ENCODE measurements at regions not wholly inside any gene's neighbourhood (a gene's known extent, or its start where the extent isn't known, plus 50 kb on each side); places are given as distances from the start of the nearest gene placed in this dataset.
"Not testable (repeated sequence)": the region's sequence is repeated elsewhere in the genome, so short reads cannot be mapped to it uniquely, and the experiment has no call there.

DNA sequence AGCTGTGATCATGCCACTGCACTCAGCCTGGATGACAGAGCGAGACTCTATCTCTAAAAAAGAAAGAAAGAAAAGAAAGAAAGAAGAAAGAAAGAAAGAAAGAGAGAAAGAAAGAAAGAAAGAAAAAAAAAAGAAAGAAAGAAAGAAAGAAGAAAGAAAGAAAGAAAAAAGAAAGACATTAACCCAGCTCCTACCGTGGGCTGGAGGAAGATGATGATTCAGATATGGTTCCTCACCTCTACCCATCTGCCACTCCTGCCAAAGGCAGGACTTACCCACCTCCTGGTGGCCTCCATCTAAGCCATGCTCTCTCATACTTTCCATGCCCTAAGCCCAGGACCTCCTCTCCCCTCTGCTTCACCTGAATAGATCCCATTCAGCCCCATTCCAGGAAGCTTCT lies 93.3 kb upstream of the LHX1 start:
- no peak for DNase-seq (ENCODE audit: insufficient read length)
- TF ChIP-seq POLR2A (IDR thresholded peaks at IDR 0.05; ENCODE audit: low read depth, low read length), result no peak
- TF ChIP-seq POLR2AphosphoS5 (IDR thresholded peaks at IDR 0.05; ENCODE audit: low read depth, low read length), result no peak
- TF ChIP-seq TAF1 (IDR thresholded peaks at IDR 0.05; ENCODE audit: borderline replicate concordance, low read depth, low read length), result no peak
- FAIRE-seq, result no peak

DNA sequence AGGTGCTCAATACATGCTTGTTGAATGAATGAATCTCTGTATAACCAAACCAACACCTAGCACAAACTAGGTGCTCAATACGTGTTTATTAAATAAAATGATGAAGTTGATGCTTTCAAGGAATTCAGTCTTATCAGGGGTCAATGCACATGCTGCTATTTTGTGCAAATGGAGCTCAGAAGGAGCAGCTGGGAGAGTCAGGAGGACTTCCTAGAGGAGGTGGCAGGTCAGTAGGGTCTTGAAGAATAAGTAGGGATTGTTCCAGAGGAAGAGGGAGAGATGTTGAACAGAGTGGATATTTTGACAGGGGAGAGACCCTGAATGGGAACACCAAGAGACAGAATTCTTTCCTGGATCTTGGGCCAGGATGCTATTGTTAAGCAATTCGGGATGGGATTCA lies 92.7 kb upstream of the LHX1 start:
- no peak for TF ChIP-seq POLR2AphosphoS5 (IDR thresholded peaks at IDR 0.05; ENCODE audit: low read depth, low read length)
- FAIRE-seq (no peak), DNase-seq (ENCODE audit: insufficient read length) (no peak)

DNA sequence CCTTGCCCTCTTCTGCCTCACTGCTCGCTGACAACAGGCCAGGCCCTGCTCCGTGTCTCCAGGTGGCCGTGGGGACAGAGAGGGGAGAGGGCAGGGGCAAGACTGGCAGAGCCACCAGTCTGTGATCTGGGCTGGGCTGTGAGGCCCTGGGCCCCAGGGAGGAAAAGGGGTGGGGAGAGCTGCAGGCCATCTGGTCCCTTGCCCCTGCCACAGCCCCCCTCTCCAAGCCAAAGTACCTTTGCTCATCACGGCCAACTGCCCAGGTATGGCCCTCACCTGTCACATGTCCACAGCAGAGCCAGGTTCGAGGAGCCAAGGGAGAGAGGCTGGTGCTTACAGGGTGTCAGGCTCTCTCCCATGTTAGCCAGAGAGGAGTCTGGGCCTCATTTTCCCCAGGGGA lies 91.4 kb upstream of the LHX1 start:
- TF ChIP-seq TAF1 (IDR thresholded peaks at IDR 0.05; ENCODE audit: borderline replicate concordance, low read depth, low read length) (no peak), POLR2AphosphoS5 (IDR thresholded peaks at IDR 0.05; ENCODE audit: low read depth, low read length) (no peak), POLR2A (IDR thresholded peaks at IDR 0.05; ENCODE audit: low read depth, low read length) (no peak)
- no peak for FAIRE-seq
- no peak for DNase-seq (ENCODE audit: insufficient read length)

DNA sequence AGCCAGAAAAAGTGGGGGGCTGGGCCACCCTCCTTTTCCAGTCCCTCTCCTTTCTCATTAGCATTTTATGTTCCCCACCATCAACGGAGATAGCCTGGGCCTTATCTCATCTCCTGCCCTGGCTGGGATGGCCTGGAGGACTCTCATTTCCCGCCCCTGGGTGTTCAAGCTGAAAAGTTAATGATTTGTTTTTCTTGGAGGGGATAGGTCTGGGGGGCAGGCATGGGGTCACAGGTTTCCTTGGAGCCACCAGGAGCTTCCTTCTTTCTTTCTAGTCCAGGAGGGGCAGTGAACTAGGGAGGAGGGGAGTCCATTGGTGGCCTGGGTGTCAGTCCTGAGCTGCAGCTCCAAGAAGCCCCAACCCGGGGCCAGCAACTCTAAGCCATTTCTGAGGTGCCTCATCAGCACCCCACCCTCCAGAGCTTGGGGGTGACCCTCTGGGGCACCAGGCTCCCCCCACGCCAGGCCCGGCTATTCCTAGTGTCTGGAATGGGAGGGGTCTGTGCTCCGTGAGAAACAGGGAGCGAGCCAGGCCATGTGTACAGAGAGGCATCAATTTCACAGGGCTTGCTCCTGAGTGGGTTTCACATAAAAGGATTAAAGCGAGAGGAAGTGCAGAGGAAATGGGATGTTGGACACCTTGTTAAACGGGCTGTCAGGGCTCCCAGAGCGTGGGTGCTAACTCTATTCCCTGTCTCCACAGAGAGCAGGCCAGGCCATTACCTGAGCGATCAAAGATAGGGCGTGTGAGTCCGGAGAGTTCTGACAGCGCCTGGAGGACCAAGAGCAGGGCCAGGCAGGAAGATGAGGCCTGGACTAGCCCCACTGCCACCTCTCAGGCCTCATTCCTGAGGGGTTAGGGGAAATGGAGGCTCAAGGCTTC lies 90.6 kb upstream of the LHX1 start:
- no peak for FAIRE-seq
- no peak for DNase-seq (ENCODE audit: insufficient read length)
- TF ChIP-seq POLR2A (IDR thresholded peaks at IDR 0.05; ENCODE audit: low read depth, low read length) (no peak), TAF1 (IDR thresholded peaks at IDR 0.05; ENCODE audit: borderline replicate concordance, low read depth, low read length) (no peak), POLR2AphosphoS5 (IDR thresholded peaks at IDR 0.05; ENCODE audit: low read depth, low read length) (no peak)

DNA sequence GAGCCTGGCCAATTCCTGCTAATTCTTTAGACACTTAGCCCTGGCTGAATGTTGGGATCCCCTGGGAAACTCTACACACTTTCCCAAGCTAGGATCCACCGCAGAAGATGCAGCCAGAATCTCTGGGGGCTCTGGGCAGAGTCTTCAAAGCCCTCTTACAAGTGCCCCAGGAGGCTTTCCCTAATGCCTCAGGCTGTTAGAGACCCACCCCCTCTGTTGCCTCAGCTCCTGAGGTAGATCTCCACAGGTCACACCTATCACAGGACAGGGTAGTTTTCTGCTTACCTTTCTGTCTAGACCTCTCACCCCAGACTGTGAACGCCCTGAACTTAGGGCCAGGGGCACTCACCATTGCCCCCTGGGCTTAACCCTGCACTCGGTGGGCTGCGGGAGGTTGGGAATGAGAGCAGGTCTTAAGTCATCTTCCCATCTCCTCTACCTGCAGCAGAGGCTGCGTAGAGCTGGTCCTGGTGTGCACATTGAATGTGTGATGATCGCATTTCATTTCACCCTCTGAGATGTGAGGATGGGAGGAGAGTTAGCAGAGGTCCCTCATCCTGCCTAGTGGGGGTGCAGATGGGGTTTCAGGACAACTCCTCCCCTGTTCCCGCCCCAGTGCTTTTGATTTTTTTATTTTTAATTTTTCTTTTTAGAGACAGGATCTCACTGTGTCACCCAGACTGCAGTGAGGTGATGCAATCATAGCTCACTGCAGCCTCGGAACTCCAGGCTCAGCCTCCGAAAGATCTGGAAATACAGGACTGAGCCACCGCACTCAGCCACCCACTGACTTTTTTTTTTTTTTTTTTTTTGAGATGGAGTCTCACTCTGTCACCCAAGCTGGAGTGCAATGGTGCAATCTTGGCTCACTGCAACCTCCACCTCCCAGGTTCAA lies 89.0 kb upstream of the LHX1 start:
- FAIRE-seq (no peak), DNase-seq (ENCODE audit: insufficient read length) (no peak)
- TF ChIP-seq POLR2A (IDR thresholded peaks at IDR 0.05; ENCODE audit: low read depth, low read length) (no peak), TAF1 (IDR thresholded peaks at IDR 0.05; ENCODE audit: borderline replicate concordance, low read depth, low read length) (no peak), POLR2AphosphoS5 (IDR thresholded peaks at IDR 0.05; ENCODE audit: low read depth, low read length) (no peak)

DNA sequence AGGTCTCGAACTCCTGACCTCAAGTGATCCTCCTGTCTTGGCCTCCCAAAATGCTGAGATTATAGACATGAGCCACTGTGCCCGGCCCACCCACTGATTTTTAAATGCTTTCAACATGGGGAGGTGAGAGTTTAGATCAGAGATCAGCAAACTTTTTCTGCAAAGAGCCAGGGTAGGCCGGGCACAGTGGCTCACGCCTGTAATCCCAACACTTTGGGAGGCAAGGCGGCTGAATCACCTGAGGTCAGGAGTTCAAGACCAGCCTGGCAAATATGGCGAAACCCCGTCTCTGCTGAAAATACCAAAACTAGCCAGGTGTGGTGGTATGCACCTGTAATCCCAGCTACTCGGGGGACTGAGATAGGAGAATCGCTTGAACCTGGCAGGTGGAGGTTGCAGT lies 88.3 kb upstream of the LHX1 start:
- FAIRE-seq; DNase-seq (ENCODE audit: insufficient read length): not testable (repeated sequence)

DNA sequence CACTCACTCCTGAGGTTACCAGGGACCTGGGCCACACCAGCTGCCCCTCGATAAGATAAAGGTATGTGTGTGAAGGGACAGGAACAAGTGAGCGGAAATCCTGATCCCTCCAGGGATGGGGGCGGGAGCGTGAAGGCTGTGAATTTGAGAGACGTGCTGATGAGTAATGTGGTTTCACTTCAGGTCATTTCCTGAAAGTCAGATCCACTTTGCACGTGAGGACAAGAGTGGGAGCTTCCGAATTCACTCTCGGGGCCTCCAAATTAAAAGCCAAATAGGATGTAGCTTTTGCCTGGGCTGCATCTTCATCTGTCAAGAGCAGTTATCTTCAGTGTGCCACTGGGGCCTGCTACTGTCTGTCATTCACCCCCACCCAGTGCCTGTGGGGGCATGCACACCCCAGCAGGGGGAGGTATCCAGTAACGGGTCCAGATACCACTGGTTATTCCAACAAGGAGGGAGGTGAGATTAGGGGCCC lies 87.4 kb upstream of the LHX1 start:
- no peak for DNase-seq (ENCODE audit: insufficient read length)
- no peak for FAIRE-seq
- TF ChIP-seq POLR2AphosphoS5 (IDR thresholded peaks at IDR 0.05; ENCODE audit: low read depth, low read length) (no peak), TAF1 (IDR thresholded peaks at IDR 0.05; ENCODE audit: borderline replicate concordance, low read depth, low read length) (no peak), POLR2A (IDR thresholded peaks at IDR 0.05; ENCODE audit: low read depth, low read length) (no peak)

DNA sequence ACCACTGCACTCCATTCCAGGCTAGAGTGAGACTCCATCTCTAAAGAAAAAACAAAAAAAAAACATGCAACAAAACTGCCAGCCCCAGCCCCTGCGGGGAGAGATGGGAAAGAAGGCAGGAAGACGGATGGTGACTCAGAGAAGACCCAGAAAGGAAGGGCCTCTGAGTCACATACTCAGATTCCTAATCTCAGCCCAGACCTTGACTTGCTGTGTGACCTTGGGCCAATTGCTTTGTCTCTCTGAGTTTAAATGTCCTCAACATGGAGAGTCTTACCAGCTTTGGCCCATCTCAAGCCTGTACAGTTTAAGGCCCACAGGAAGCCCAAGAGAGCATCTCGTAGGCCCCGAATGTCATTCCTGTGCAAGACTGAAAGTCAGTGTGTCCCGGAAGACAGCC lies 86.5 kb upstream of the LHX1 start:
- TF ChIP-seq POLR2AphosphoS5 (IDR thresholded peaks at IDR 0.05; ENCODE audit: low read depth, low read length), result no peak
- TF ChIP-seq TAF1 (IDR thresholded peaks at IDR 0.05; ENCODE audit: borderline replicate concordance, low read depth, low read length), result no peak
- TF ChIP-seq POLR2A (IDR thresholded peaks at IDR 0.05; ENCODE audit: low read depth, low read length), result no peak
- DNase-seq (ENCODE audit: insufficient read length), result no peak
- no peak for FAIRE-seq

DNA sequence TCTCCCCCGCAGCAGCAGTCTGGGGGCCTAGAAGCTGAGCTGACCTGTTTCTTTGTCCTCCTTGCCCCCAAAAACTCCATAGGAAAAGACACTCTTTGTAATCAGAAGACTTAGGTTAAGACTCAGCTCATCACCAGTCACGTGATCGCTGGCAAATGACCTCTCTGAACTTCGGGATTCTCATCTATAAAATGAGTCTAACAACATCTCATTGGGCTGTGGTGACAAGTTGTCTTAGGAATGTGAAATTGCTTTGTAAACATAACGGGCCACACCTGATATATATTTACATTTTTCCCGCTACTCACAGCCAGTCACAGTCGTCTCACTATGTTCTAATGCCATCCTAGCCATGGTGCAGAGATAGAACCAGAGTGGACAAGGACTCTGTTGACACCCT lies 86.0 kb upstream of the LHX1 start:
- TF ChIP-seq POLR2A (IDR thresholded peaks at IDR 0.05; ENCODE audit: low read depth, low read length), result no peak
- no peak for TF ChIP-seq POLR2AphosphoS5 (IDR thresholded peaks at IDR 0.05; ENCODE audit: low read depth, low read length)
- no peak for TF ChIP-seq TAF1 (IDR thresholded peaks at IDR 0.05; ENCODE audit: borderline replicate concordance, low read depth, low read length)
- DNase-seq (ENCODE audit: insufficient read length), result no peak

DNA sequence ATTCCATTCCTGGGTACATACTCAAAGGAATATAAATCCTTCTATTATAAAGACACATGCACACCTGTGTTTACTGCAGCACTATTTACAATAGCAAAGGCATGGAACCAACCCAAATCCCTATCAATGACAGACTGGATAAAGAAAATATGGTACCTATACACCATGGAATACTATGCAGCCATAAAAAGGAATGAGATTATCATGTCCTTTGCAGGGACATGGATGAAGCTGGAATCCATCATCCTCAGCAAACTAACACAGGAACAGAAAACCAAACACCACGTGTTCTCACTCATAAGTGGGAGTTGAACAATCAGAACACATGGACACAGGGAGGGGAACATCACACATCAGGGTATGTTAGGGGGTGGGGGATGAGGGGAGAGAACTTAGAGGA lies 84.8 kb upstream of the LHX1 start:
- DNase-seq (ENCODE audit: insufficient read length); FAIRE-seq: not testable (repeated sequence)

More for the DNA sequence above, 86.0 kb upstream of the LHX1 start:
- no peak for FAIRE-seq

DNA sequence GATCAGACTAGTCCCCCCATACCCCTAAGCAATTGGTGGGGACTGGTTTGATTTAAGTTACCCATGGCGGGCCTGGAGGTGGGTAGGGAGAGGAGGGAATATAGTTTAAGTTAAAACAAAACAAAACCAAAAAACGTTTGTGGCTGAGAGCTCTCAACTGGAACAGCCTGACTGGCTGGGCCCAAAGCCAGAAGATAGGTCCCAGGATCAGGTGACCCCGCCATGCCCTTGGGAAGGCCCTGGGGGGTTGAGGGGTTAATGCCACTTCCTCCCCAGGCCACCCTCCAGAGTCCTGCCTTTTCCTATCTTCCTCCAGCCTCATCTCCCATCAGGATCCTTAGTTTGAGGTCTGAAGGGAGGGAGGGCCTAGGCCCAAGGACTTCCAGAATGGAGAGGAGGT lies 82.3 kb upstream of the LHX1 start:
- FAIRE-seq (no peak), DNase-seq (ENCODE audit: insufficient read length) (no peak)
- TF ChIP-seq POLR2AphosphoS5 (IDR thresholded peaks at IDR 0.05; ENCODE audit: low read depth, low read length), result no peak
- no peak for TF ChIP-seq POLR2A (IDR thresholded peaks at IDR 0.05; ENCODE audit: low read depth, low read length)
- TF ChIP-seq TAF1 (IDR thresholded peaks at IDR 0.05; ENCODE audit: borderline replicate concordance, low read depth, low read length), result no peak

DNA sequence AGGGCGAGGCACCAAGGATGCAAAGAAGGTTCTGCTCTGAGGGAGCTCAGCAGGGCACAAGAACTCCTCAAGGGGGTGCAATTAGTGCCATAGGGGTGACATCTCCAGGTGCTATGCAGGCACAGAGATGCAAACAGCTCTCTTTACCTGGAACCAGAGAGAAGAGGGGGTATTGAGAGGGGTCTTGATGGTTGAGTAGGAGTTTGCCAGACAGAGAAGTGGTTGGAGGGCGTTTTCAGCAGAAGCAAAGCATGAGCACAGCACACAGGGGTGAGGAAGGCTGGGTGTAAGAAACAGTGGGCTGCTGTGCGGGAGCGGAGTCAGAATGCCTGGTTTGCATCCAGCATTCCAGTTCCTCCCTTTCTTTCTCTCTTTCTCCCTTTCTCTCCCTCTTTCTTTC lies 81.8 kb upstream of the LHX1 start:
- TF ChIP-seq POLR2A (IDR thresholded peaks at IDR 0.05; ENCODE audit: low read depth, low read length), result no peak
- no peak for TF ChIP-seq TAF1 (IDR thresholded peaks at IDR 0.05; ENCODE audit: borderline replicate concordance, low read depth, low read length)
- TF ChIP-seq POLR2AphosphoS5 (IDR thresholded peaks at IDR 0.05; ENCODE audit: low read depth, low read length), result no peak
- FAIRE-seq (no peak), DNase-seq (ENCODE audit: insufficient read length) (no peak)

Data from GM12892 (cell line).